GM23338 (cell line): ENCODE measurements at regions not wholly inside any gene's neighbourhood (a gene's known extent, or its start where the extent isn't known, plus 50 kb on each side); places are given as distances from the start of the nearest gene placed in this dataset.

ENCODE experiments used
- ATAC-seq: fragments of 200-7000 bp; cut with Tn5 transposase; 3 replicates; pipeline ENCODE4 v1.9.1; 2020
- DNase-seq: peaks from one replicate; pipeline ENCODE4 v3.0.0-alpha.2; 2015; ENCODE audit warnings: low spot score
- H2AFZ ChIP-seq: fragments of 200-600 bp; sonication (generic); 2 replicates; pipeline ENCODE4 v1.8.0; 2016; ENCODE audit warnings: antibody characterized with exemption, mild to moderate bottlenecking, moderate library complexity
- H3F3A ChIP-seq: fragments of 200-600 bp; sonication (generic); replicated peaks from 2 replicates; pipeline ENCODE4 v1.8.0; 2017; ENCODE audit warnings: antibody characterized with exemption, mixed run types, low read depth
- H3K27ac ChIP-seq: fragments of 200-600 bp; sonication (generic); 2 replicates; pipeline ENCODE4 v1.6.1; 2016; ENCODE audit warnings: low read depth
- H3K27me3 ChIP-seq: fragments of 200-600 bp; sonication (generic); 2 replicates; pipeline ENCODE4 v1.8.0; 2016; ENCODE audit warnings: mild to moderate bottlenecking, mixed run types, moderate library complexity; ENCODE audit not compliant: insufficient read depth
- H3K36me3 ChIP-seq: fragments of 200-600 bp; sonication (generic); 2 replicates; pipeline ENCODE4 v1.8.0; 2016; ENCODE audit warnings: mild to moderate bottlenecking; ENCODE audit not compliant: insufficient read depth
- H3K4me1 ChIP-seq: fragments of 200-600 bp; sonication (generic); 2 replicates; pipeline ENCODE4 v1.8.0; 2016; ENCODE audit warnings: mild to moderate bottlenecking, moderate library complexity; ENCODE audit not compliant: insufficient read depth
- H3K4me2 ChIP-seq: fragments of 200-600 bp; sonication (generic); 2 replicates; pipeline ENCODE4 v1.7.1; 2017; ENCODE audit warnings: mixed run types
- H3K4me3 ChIP-seq: fragments of 200-600 bp; sonication (generic); 2 replicates; pipeline ENCODE4 v1.6.1; 2016; ENCODE audit warnings: mixed run types
- H3K79me2 ChIP-seq: fragments of 200-600 bp; sonication (generic); replicated peaks from 2 replicates; pipeline ENCODE4 v1.8.0; 2017; ENCODE audit warnings: mild to moderate bottlenecking; ENCODE audit not compliant: insufficient read depth
- H3K9me2 ChIP-seq: fragments of 200-600 bp; sonication (generic); 2 replicates; pipeline ENCODE4 v1.8.0; 2017; ENCODE audit not compliant: insufficient read depth
- H4K20me1 ChIP-seq: fragments of 200-600 bp; sonication (generic); replicated peaks from 2 replicates; pipeline ENCODE4 v1.8.0; 2017; ENCODE audit warnings: mild to moderate bottlenecking; ENCODE audit not compliant: insufficient read depth
- H3K27ac Mint-ChIP-seq: 2 replicates; pipeline ENCODE4 v1.8.0; 2020; ENCODE audit warnings: inconsistent platforms, mild to moderate bottlenecking, moderate library complexity, mixed read lengths
- H3K27me3 Mint-ChIP-seq: 3 replicates; pipeline ENCODE4 v1.8.0; 2022; ENCODE audit warnings: low read depth, mild to moderate bottlenecking, moderate library complexity, mixed read lengths, inconsistent platforms; ENCODE audit not compliant: insufficient read depth, poor library complexity
- H3K36me3 Mint-ChIP-seq: 3 replicates; pipeline ENCODE4 v1.8.0; 2021; ENCODE audit warnings: low read depth, mild to moderate bottlenecking, inconsistent platforms, moderate library complexity, mixed read lengths
- H3K4me1 Mint-ChIP-seq: 3 replicates; pipeline ENCODE4 v1.8.0; 2020; ENCODE audit warnings: mild to moderate bottlenecking, inconsistent platforms, mixed read lengths
- H3K4me3 Mint-ChIP-seq: 3 replicates; pipeline ENCODE4 v1.8.0; 2021; ENCODE audit warnings: moderate library complexity, mild to moderate bottlenecking, inconsistent platforms, mixed read lengths
- H3K9me3 Mint-ChIP-seq: 3 replicates; pipeline ENCODE4 v1.8.0; 2020; ENCODE audit warnings: moderate library complexity, mild to moderate bottlenecking, inconsistent platforms, mixed read lengths
- CREB1 ChIP-seq: fragments of 250-450 bp; sonication (Bioruptor Pico); IDR thresholded peaks from 2 replicates; pipeline ENCODE4 v1.5.0; 2020; ENCODE audit warnings: low read depth, mild to moderate bottlenecking, moderate library complexity
- EZH2 ChIP-seq: fragments of 200-600 bp; sonication (generic); IDR thresholded peaks from one replicate; pipeline ENCODE4 v1.8.0; 2017; ENCODE audit warnings: antibody characterized with exemption, mild to moderate bottlenecking, low read depth; ENCODE audit not compliant: unreplicated experiment
- EZH2phosphoT487 ChIP-seq: fragments of 200-600 bp; sonication (generic); IDR thresholded peaks from one replicate; pipeline ENCODE4 v1.8.1; 2018; ENCODE audit warnings: antibody characterized with exemption; ENCODE audit not compliant: unreplicated experiment
- JUNB ChIP-seq: IDR thresholded peaks from one replicate; pipeline ENCODE4 v1.6.1; 2016; ENCODE audit warnings: antibody characterized with exemption; ENCODE audit not compliant: unreplicated experiment
- NANOG ChIP-seq: IDR thresholded peaks from 2 replicates; pipeline ENCODE4 v1.6.1; 2016; ENCODE audit warnings: antibody characterized with exemption, borderline replicate concordance
- POLR2AphosphoS5 ChIP-seq: IDR thresholded peaks from 2 replicates; pipeline ENCODE4 v1.6.1; 2016; ENCODE audit warnings: antibody characterized with exemption, low read depth
- STAT1 ChIP-seq: IDR thresholded peaks from one replicate; pipeline ENCODE4 v1.6.1; 2016; ENCODE audit warnings: antibody characterized with exemption; ENCODE audit not compliant: unreplicated experiment
- ZNF114 ChIP-seq: fragments of 250-450 bp; sonication (Bioruptor Pico); IDR thresholded peaks from 2 replicates; pipeline ENCODE4 v1.5.0; 2020; ENCODE audit warnings: mild to moderate bottlenecking, moderate library complexity
- ZNF331 ChIP-seq: fragments of 250-450 bp; sonication (Bioruptor Pico); IDR thresholded peaks from 2 replicates; pipeline ENCODE4 v1.5.0; 2020; ENCODE audit warnings: low read depth, mild to moderate bottlenecking, moderate library complexity
- ZNF462 ChIP-seq: fragments of 250-450 bp; sonication (Bioruptor Pico); IDR thresholded peaks from 2 replicates; pipeline ENCODE4 v1.5.0; 2020; ENCODE audit warnings: mild to moderate bottlenecking, moderate library complexity
- TF ChIP-seq, protein P1 (sequence below), 2 experiments: fragments of 200-600 bp in 1 of 2; sonication (generic) in 1 of 2; conservative IDR thresholded peaks; 2 replicates each; pipeline versions ENCODE4 v1.5.1 to v1.6.1; 2016 to 2017; ENCODE audit warnings: antibody characterized with exemption in 2 of 2, low read depth in 2 of 2, mild to moderate bottlenecking in 2 of 2, moderate library complexity in 1 of 2
- TF ChIP-seq, protein P2 (sequence below): IDR thresholded peaks from 2 replicates; pipeline ENCODE4 v1.6.1; 2016; ENCODE audit warnings: antibody characterized with exemption
- TF ChIP-seq, protein P3 (sequence below): IDR thresholded peaks from one replicate; pipeline ENCODE4 v1.6.1; 2018; ENCODE audit warnings: antibody characterized with exemption; ENCODE audit not compliant: unreplicated experiment

DNA sequence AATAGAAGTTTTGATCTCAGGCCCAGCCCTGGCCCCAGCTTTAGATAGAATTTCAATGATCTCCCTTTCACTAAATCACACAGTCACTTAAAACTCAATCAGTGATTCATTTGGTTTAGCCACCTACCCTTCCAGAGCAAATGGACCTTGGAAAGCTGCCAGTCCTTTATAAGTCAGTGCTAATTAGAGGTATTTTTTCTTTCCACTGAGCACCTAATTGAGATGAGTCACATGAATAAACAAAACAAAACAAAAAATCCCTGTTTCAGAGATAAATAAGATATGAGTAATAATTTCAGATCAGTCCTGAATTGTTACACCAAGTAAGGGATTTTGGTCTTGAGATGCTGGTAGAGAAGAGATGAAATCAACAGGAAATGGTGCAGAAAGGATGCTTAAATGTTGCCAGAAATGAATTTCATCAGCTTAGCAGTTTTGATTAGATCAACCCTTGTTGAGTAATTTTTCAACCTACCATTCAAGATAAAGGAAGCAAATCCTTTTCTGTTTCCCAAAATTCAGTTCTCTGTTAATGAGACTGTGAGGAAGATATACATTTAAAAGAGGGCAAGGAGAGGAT lies 352.0 kb upstream of the COL8A1 start:
- no peak for DNase-seq
- Histone ChIP-seq H3K27me3 (no peaks in the 10 kb centered on the region), H3F3A (no peaks in the 10 kb centered on the region), H3K4me3 (no peak overlapping the region), H3K79me2 (no peaks in the 10 kb centered on the region), H4K20me1 (no peaks in the 10 kb centered on the region), H3K4me1 (no peaks in the 10 kb centered on the region), H3K36me3 (no peaks in the 10 kb centered on the region), H3K27ac (no peak overlapping the region), H2AFZ (no peak overlapping the region; the same call in 1 of the 2 replicates), H3K4me2 (no peak overlapping the region), H3K9me2 (0 out of 2 replicates have a peak, but pooled peaks cover 3% of the 10 kb centered on the region)
- H3K9me3 Mint-ChIP-seq, result peaks cover 12% of the 10 kb centered on the region; the same call in 2 of the 3 replicates
- no peak overlapping the region for H3K4me3 Mint-ChIP-seq
- no peak for ATAC-seq
- no peak overlapping the region for H3K27ac Mint-ChIP-seq
- H3K4me1 Mint-ChIP-seq, result no peaks in the 10 kb centered on the region
- H3K27me3 Mint-ChIP-seq, result peaks cover 1% of the 10 kb centered on the region
- TF ChIP-seq EZH2phosphoT487 (no peak), ZNF462 (no peak), JUNB (no peak), POLR2AphosphoS5 (no peak), STAT1 (no peak), NANOG (no peak), ZNF331 (CRISPR knock-in tag) (no peak), EZH2 (no peak), ZNF114 (CRISPR knock-in tag) (no peak), CREB1 (CRISPR knock-in tag) (no peak)
- TF ChIP-seq, protein P1, sequence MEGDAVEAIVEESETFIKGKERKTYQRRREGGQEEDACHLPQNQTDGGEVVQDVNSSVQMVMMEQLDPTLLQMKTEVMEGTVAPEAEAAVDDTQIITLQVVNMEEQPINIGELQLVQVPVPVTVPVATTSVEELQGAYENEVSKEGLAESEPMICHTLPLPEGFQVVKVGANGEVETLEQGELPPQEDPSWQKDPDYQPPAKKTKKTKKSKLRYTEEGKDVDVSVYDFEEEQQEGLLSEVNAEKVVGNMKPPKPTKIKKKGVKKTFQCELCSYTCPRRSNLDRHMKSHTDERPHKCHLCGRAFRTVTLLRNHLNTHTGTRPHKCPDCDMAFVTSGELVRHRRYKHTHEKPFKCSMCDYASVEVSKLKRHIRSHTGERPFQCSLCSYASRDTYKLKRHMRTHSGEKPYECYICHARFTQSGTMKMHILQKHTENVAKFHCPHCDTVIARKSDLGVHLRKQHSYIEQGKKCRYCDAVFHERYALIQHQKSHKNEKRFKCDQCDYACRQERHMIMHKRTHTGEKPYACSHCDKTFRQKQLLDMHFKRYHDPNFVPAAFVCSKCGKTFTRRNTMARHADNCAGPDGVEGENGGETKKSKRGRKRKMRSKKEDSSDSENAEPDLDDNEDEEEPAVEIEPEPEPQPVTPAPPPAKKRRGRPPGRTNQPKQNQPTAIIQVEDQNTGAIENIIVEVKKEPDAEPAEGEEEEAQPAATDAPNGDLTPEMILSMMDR (conservative IDR thresholded peaks at IDR 0.05; ENCODE audit: low read depth in 2 of 2), result no peak
- TF ChIP-seq, protein P2, sequence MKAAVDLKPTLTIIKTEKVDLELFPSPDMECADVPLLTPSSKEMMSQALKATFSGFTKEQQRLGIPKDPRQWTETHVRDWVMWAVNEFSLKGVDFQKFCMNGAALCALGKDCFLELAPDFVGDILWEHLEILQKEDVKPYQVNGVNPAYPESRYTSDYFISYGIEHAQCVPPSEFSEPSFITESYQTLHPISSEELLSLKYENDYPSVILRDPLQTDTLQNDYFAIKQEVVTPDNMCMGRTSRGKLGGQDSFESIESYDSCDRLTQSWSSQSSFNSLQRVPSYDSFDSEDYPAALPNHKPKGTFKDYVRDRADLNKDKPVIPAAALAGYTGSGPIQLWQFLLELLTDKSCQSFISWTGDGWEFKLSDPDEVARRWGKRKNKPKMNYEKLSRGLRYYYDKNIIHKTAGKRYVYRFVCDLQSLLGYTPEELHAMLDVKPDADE, result no peak
- TF ChIP-seq, protein P3, sequence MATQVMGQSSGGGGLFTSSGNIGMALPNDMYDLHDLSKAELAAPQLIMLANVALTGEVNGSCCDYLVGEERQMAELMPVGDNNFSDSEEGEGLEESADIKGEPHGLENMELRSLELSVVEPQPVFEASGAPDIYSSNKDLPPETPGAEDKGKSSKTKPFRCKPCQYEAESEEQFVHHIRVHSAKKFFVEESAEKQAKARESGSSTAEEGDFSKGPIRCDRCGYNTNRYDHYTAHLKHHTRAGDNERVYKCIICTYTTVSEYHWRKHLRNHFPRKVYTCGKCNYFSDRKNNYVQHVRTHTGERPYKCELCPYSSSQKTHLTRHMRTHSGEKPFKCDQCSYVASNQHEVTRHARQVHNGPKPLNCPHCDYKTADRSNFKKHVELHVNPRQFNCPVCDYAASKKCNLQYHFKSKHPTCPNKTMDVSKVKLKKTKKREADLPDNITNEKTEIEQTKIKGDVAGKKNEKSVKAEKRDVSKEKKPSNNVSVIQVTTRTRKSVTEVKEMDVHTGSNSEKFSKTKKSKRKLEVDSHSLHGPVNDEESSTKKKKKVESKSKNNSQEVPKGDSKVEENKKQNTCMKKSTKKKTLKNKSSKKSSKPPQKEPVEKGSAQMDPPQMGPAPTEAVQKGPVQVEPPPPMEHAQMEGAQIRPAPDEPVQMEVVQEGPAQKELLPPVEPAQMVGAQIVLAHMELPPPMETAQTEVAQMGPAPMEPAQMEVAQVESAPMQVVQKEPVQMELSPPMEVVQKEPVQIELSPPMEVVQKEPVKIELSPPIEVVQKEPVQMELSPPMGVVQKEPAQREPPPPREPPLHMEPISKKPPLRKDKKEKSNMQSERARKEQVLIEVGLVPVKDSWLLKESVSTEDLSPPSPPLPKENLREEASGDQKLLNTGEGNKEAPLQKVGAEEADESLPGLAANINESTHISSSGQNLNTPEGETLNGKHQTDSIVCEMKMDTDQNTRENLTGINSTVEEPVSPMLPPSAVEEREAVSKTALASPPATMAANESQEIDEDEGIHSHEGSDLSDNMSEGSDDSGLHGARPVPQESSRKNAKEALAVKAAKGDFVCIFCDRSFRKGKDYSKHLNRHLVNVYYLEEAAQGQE, result no peak
- H3K36me3 Mint-ChIP-seq, result peaks cover 8% of the 10 kb centered on the region; the same call in 2 of the 3 replicates
